Activated B cell treated with CpG ODN at 0.5 μM for 24 hours (primary cell): ENCODE measurements at regions not wholly inside any gene's neighbourhood (a gene's known extent, or its start where the extent isn't known, plus 50 kb on each side); places are given as distances from the start of the nearest gene placed in this dataset.
"Not testable (repeated sequence)": the region's sequence is repeated elsewhere in the genome, so short reads cannot be mapped to it uniquely, and the experiment has no call there.

Source experiments
- ATAC-seq: fragments of 200-7000 bp; cut with Tn5 transposase; one replicate; pipeline ENCODE4 v1.10.0; 2021; ENCODE audit warnings: low read depth, mild to moderate bottlenecking, moderate library complexity
- CTCF ChIA-PET: fragments of 350-600 bp; sonication (Branson Sonifier 250); formaldehyde crosslinking; loops from one replicate; lab custom pipeline; 2021; ENCODE audit warnings: antibody characterized with exemption; lab: Charles Lee
- POLR2A ChIA-PET: fragments of 350-600 bp; sonication (Branson Sonifier 250); formaldehyde crosslinking; loops from one replicate; lab custom pipeline; 2021; ENCODE audit warnings: antibody characterized with exemption; lab: Charles Lee
- DNase-seq: peaks from one replicate; pipeline ENCODE4 v3.0.0; 2022
- H3K27ac Mint-ChIP-seq: one replicate; pipeline ENCODE4 v1.8.0; 2020; ENCODE audit warnings: mixed read lengths
- H3K27me3 Mint-ChIP-seq: one replicate; pipeline ENCODE4 v1.8.0; 2021; ENCODE audit warnings: mixed read lengths
- H3K36me3 Mint-ChIP-seq: one replicate; pipeline ENCODE4 v1.8.0; 2021; ENCODE audit warnings: low read depth, mixed read lengths
- H3K4me1 Mint-ChIP-seq: one replicate; pipeline ENCODE4 v1.8.0; 2021; ENCODE audit warnings: mixed read lengths
- H3K4me3 Mint-ChIP-seq: one replicate; pipeline ENCODE4 v1.8.0; 2020; ENCODE audit warnings: mild to moderate bottlenecking, mixed read lengths
- H3K9me3 Mint-ChIP-seq: one replicate; pipeline ENCODE4 v1.8.0; 2020; ENCODE audit warnings: mixed read lengths
- intact Hi-C: fragments of 100-400 bp; cut with micrococcal nuclease; formaldehyde crosslinking; loops from one replicate; pipeline ENCODE4 v1.15.1; 2024
- TF ChIP-seq, protein P1 (sequence below): fragments of 200-600 bp; IDR thresholded peaks from one replicate; pipeline ENCODE4 v1.8.0; 2022; ENCODE audit warnings: antibody characterized with exemption, mild to moderate bottlenecking

DNA sequence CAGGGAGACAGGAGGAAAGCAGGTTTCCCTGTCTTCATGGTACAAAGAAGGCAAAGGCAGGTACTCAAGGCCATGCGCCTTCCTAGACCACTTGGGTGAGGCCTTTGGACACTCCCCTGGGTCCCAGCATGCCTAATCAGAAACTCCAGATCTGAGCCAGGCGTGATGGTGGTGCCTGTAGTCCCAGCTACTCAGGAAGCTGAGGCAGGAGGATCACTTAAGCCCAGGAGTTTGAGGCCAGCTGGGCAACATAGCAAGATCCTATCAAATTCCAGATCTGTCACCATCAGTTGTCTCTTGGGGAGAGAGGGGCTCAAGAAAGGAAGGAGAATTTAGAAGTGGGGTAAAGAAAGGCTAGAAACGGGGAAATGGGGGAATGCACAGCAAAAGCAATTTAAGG, 96.3 kb upstream of the SLC25A33 start:
- ChIA-PET POLR2A (no interaction called here), CTCF (no interaction called here)
- Mint-ChIP-seq H3K36me3 (no peaks in the 10 kb centered on the region), H3K27ac (no peak overlapping the region), H3K9me3 (no peaks in the 10 kb centered on the region), H3K4me3 (no peak overlapping the region), H3K27me3 (no peaks in the 10 kb centered on the region), H3K4me1 (peaks cover 2% of the 10 kb centered on the region)
- no peak for DNase-seq
- no peak for ATAC-seq
- intact Hi-C loops = no loop called here
- TF ChIP-seq, protein P1, sequence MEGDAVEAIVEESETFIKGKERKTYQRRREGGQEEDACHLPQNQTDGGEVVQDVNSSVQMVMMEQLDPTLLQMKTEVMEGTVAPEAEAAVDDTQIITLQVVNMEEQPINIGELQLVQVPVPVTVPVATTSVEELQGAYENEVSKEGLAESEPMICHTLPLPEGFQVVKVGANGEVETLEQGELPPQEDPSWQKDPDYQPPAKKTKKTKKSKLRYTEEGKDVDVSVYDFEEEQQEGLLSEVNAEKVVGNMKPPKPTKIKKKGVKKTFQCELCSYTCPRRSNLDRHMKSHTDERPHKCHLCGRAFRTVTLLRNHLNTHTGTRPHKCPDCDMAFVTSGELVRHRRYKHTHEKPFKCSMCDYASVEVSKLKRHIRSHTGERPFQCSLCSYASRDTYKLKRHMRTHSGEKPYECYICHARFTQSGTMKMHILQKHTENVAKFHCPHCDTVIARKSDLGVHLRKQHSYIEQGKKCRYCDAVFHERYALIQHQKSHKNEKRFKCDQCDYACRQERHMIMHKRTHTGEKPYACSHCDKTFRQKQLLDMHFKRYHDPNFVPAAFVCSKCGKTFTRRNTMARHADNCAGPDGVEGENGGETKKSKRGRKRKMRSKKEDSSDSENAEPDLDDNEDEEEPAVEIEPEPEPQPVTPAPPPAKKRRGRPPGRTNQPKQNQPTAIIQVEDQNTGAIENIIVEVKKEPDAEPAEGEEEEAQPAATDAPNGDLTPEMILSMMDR = no peak

DNA sequence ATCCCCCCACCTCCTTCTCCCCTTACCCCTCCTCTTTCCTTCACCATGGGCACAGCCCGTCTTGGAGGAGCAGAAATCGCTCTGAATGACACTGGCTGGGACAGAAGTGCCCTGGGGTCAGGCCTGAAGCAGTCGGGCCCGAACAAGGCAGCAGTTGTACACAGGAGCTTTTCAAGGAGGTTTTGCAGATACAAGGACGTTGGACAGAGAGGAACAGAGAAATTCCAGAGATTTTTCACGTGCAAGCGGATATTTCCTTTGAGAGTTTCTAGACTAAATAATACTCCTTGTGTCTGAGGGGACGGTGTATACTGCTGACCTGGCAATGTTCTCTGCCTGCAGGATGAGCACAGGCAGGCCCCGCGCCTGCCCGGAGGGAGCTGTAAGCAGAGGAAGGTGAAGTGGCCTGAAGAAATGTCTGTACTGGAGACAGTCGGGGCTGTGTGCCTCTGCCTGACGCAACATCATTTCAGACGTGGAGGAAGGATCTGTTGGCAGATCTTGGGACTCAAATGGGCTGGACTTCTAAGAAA, 95.3 kb upstream of the SLC25A33 start:
- no peak overlapping the region for H3K4me3 Mint-ChIP-seq
- DNase-seq (no peak), ATAC-seq (no peak)
- intact Hi-C loops = no loop called here
- POLR2A ChIA-PET = no interaction called here
- no peak overlapping the region for H3K27ac Mint-ChIP-seq
- TF ChIP-seq, protein P1 = no peak
- no peaks in the 10 kb centered on the region for H3K27me3 Mint-ChIP-seq
- peaks cover 12% of the 10 kb centered on the region for H3K4me1 Mint-ChIP-seq
- CTCF ChIA-PET = no interaction called here
- no peaks in the 10 kb centered on the region for H3K36me3 Mint-ChIP-seq
- no peaks in the 10 kb centered on the region for H3K9me3 Mint-ChIP-seq

DNA sequence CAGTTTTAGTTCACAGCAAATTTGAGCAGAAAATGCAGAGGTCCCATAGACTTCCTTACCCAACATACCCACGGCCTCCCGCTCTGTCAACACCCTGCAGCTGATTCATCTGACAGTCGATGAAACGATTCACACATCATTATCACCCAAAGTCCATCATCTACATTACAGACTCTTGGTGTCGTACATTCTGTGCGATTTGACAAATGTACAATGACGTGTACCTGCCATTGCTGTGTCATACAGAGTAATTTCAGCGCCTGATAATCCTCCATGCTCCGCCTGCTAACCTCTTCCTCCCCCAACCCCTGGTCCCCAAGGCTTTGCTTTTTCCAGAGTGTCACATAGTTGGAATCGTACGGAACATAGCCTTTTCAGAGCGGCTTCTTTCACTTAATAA, 94.7 kb upstream of the SLC25A33 start:
- intact Hi-C loops = no loop called here
- Mint-ChIP-seq H3K27me3 (no peaks in the 10 kb centered on the region), H3K9me3 (no peaks in the 10 kb centered on the region), H3K36me3 (no peaks in the 10 kb centered on the region), H3K4me1 (peaks cover 13% of the 10 kb centered on the region), H3K27ac (no peak overlapping the region), H3K4me3 (no peak overlapping the region)
- ChIA-PET CTCF (interaction anchor here (1.6 kb wide), 1 partner anchor 155 kb away, joined by 9 read pairs; no protein-coding TSS in a partner anchor), POLR2A (no interaction called here)
- TF ChIP-seq, protein P1 = no peak
- no peak for DNase-seq
- ATAC-seq = no peak

DNA sequence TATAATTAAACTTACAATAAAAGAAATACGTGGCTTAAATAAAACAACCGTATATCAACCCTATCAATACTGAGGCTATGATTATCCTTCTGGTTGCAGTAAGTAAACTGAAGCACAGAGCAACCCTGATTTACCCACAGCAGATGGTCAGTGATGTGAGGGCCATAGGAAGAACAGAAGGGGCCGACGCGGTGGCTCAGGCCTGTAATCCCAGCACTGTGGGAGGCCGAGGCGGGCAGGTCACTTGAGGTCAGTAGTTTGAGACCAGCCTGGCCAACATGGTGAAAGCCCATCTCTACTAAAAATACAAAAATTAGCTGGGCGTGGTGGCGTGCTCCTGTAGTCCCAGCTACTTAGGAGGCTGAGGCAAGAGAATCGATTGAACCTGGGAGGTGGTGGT, 94.2 kb upstream of the SLC25A33 start:
- H3K4me1 Mint-ChIP-seq = peaks cover 13% of the 10 kb centered on the region
- ChIA-PET POLR2A (interaction anchor here (0.7 kb wide), 1 partner anchor 1008 kb away, joined by 3 read pairs; no protein-coding TSS in a partner anchor), CTCF (interaction anchor here (1.6 kb wide), 1 partner anchor 156 kb away, joined by 9 read pairs; no protein-coding TSS in a partner anchor)
- H3K9me3 Mint-ChIP-seq, intact Hi-C loops, H3K27ac Mint-ChIP-seq, ATAC-seq, H3K36me3 Mint-ChIP-seq, DNase-seq, H3K4me3 Mint-ChIP-seq, H3K27me3 Mint-ChIP-seq: not testable (repeated sequence)

DNA sequence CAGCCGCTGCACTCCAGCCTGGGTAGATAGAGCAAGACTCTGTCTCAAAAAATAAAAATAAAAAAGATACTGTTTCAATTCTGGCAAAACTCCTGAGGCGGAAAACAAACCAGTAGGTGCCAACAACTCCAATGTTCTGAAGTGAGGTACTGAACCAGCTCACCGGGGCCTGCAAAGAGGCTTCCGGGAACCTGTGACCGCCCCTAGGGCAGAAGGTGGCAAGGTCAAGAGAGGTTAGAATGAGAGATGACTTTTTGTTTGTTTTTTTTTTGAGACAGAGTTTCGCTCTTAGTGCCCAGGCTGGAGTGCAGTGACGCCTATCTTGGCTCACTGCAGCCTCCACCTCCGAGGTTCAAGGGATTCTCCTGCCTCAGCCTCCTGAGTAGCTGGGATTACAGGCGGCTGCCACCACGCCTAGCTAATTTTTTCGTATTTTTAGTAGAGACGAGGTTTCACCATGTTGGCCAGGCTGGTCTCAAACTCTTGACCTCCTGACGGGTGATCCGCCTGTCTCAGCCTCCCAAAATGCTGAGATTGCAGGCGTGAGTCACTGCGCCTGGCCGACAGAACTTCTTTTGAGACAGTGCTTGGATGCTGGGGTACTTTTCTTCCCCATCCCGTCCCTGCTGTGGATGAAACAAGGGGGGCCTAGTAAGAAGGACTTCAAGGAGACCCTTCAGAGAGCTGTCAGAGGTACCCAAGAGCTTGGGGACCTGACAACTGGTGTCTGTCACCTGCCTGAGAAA, 91.9 kb upstream of the SLC25A33 start:
- no peak for DNase-seq
- TF ChIP-seq, protein P1 = no peak
- Mint-ChIP-seq H3K36me3 (no peaks in the 10 kb centered on the region), H3K4me1 (peaks cover 13% of the 10 kb centered on the region), H3K9me3 (no peaks in the 10 kb centered on the region), H3K27ac (no peak overlapping the region), H3K27me3 (no peaks in the 10 kb centered on the region), H3K4me3 (no peak overlapping the region)
- no peak for ATAC-seq
- ChIA-PET POLR2A (no interaction called here), CTCF (no interaction called here)
- intact Hi-C loops = no loop called here
